ENCODE measurements at regions not wholly inside any gene's neighbourhood (a gene's known extent, or its start where the extent isn't known, plus 50 kb on each side); places are given as distances from the start of the nearest gene placed in this dataset.

- no peak for TF ChIP-seq CTCF (IDR thresholded peaks at IDR 0.05)
- TF ChIP-seq POLR2A (IDR thresholded peaks at IDR 0.05): no peak
Observed at GRCh38 chr2:106646605-106647004, 159.4 kb downstream of the CD8B2 start.

Data from lower leg skin (tissue), 3 donors.